OCI-LY3 (cell line): ENCODE measurements at regions not wholly inside any gene's neighbourhood (a gene's known extent, or its start where the extent isn't known, plus 50 kb on each side); places are given as distances from the start of the nearest gene placed in this dataset.
"Not testable (repeated sequence)": the region's sequence is repeated elsewhere in the genome, so short reads cannot be mapped to it uniquely, and the experiment has no call there.

ENCODE experiments used
- EZH2phosphoT487 ChIP-seq: fragments of 200-600 bp; shearing (Covaris generic); IDR thresholded peaks from 2 replicates; pipeline ENCODE4 v1.6.1; 2018; ENCODE audit warnings: antibody characterized with exemption, mixed run types, low read depth
- TF ChIP-seq, protein P1 (sequence below): fragments of 200-600, 300-600 bp; sonication (generic); IDR thresholded peaks from 2 replicates; pipeline ENCODE4 v1.5.1; 2014; ENCODE audit warnings: antibody characterized with exemption, low read length, low read depth

DNA sequence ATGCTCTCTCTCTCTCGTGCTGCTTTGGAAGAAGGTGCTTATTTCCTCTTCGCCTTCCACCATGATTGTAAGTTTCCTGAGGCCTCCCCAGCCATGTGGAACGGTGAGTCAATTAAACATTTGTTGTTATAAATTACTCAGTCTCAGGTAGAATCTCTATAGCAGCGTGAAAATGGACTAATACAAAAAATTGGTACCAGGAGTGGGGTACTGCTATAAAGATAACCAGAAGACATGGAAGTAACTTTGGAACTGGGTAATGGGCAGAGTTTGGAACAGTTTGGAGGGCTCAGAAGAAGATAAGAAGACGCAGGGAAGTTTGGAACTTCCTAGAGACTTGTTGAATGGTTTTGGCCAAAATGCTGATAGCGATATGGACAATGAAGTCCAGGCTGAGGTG, 175.6 kb upstream of the CLINT1 start:
- TF ChIP-seq, protein P1, sequence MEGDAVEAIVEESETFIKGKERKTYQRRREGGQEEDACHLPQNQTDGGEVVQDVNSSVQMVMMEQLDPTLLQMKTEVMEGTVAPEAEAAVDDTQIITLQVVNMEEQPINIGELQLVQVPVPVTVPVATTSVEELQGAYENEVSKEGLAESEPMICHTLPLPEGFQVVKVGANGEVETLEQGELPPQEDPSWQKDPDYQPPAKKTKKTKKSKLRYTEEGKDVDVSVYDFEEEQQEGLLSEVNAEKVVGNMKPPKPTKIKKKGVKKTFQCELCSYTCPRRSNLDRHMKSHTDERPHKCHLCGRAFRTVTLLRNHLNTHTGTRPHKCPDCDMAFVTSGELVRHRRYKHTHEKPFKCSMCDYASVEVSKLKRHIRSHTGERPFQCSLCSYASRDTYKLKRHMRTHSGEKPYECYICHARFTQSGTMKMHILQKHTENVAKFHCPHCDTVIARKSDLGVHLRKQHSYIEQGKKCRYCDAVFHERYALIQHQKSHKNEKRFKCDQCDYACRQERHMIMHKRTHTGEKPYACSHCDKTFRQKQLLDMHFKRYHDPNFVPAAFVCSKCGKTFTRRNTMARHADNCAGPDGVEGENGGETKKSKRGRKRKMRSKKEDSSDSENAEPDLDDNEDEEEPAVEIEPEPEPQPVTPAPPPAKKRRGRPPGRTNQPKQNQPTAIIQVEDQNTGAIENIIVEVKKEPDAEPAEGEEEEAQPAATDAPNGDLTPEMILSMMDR: not testable (repeated sequence)
- not testable (repeated sequence) for TF ChIP-seq EZH2phosphoT487
